Activated naive CD4-positive, alpha-beta T cell treated with anti-CD3 and anti-CD28 coated beads, Interleukin-2, amount 50 U/mL, for 72 hours (primary cell): ENCODE measurements at regions not wholly inside any gene's neighbourhood (a gene's known extent, or its start where the extent isn't known, plus 50 kb on each side); places are given as distances from the start of the nearest gene placed in this dataset.

ENCODE experiments used
- ATAC-seq, 2 donors: fragments of 150-1000 bp; cut with Tn5 transposase; 2 replicates each; pipeline ENCODE4 v1.10.0; 2021; ENCODE audit warnings: mild to moderate bottlenecking in 2 of 2, moderate library complexity in 2 of 2
- DNase-seq, 2 donors: peaks; one replicate each; pipeline ENCODE4 v3.0.0; 2021 to 2022; ENCODE audit warnings: low spot score in 2 of 2
- H3K27ac Mint-ChIP-seq, 2 donors: one replicate each; pipeline ENCODE4 v1.8.0; 2022; ENCODE audit warnings: mild to moderate bottlenecking in 2 of 2, mixed read lengths in 2 of 2
- H3K36me3 Mint-ChIP-seq, 2 donors: one replicate each; pipeline ENCODE4 v1.8.0; 2022; ENCODE audit warnings: mixed read lengths in 2 of 2
- H3K9me3 Mint-ChIP-seq, 2 donors: one replicate each; pipeline ENCODE4 v1.8.0; 2022; ENCODE audit warnings: mixed read lengths in 2 of 2

DNA sequence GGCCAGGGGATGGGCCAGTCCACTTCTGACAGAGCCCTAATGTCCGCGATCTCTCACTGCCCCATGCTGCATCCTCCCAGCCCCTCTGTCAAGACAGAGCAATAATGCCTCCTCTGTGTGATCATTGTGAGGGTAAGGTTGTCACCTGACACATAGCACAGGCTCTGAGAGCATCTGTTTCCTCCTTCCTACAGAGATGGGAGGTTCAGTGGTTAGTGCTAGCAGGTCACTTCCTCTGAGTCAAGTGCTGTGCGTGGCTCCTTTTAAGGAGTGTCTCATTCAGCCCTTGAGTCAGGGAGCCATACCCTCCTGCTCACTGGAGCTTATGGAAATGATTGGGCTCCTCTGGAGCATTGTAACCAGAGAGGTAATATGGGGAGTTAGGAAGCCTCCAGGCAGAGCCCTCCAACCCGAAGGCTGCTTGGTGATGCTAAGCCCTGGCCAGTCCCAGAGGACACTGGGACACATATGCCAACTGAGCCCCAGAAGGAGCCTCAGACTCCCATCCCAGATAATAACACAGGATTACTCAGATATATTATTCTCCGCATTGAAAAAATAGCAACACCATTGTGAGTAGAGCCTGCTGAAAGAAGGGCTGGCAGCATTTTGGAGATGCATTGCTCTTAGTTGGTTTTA is 189.0 kb downstream of the GALNT1 start:
- ATAC-seq (peak; percentile 73 to 98), DNase-seq (no peak)
- H3K36me3 Mint-ChIP-seq, result no peaks in the 10 kb centered on the region
- no peaks in the 10 kb centered on the region for H3K9me3 Mint-ChIP-seq
- H3K27ac Mint-ChIP-seq, result no peak overlapping the region

DNA sequence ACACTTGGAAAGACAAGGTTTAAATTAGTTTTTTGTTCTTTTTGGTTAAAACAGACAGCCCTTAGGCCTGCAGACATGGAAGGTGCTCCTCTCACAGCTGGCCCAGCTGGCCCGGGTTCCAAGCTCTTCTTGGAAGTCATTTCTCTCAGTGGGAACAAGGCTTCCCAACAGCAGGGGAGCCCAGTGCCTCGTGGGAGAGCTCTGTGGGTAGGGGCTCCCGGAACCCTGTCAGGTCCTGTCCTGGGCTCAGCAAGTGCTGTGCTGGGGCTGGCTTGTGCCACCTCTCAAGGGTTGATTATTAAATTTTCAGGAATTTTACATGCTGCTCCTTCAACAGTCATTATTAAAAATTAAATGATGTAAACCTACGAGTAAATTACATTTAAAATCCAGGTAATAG is 189.6 kb downstream of the GALNT1 start:
- DNase-seq (no peak), ATAC-seq (no peak)
- Mint-ChIP-seq H3K27ac (no peak overlapping the region), H3K36me3 (no peaks in the 10 kb centered on the region), H3K9me3 (no peaks in the 10 kb centered on the region)

DNA sequence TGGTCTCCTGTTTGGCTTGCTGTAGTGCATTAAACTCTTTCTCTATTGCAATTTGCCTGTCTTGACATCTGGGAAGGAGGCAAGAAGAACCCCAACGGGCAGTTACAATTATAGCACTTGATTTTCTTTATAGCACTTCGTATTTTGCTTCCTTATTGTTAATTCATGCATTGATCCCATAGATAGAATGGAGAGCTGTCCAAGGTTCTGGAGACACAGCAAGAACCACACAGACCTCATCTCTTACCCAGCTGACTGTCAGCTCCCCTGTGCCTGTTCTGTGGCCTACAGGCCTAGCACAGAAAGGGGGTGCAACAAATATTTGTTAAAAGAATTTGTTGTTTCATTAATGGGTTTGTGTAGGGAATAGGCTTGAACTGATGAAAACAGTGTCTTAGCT is 194.3 kb downstream of the GALNT1 start:
- Mint-ChIP-seq H3K9me3 (peaks cover 0 to 6% of the 10 kb centered on the region in 2 donors), H3K36me3 (no peaks in the 10 kb centered on the region), H3K27ac (no peak overlapping the region)
- ATAC-seq, result no peak
- DNase-seq, result no peak

DNA sequence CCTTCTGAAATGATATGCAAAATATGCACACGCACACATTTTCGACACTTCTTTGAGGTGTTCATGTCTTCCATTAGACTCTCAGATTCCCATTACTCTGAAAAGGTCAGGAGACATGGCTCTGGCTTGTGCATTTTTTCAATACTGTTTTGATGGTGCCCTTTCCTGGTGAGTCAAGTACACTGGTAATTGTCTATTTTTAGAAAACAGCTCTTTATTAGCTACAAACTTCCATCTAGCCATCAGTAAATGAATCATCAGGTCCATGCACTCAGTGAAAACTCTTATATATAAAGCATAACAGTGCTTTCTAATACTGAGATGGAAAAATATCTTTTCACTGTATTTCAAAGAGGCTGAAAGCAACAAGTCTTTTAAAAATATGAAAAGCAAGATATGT is 194.9 kb downstream of the GALNT1 start:
- no peak overlapping the region for H3K27ac Mint-ChIP-seq
- ATAC-seq, result no peak
- H3K9me3 Mint-ChIP-seq, result peaks cover 0 to 6% of the 10 kb centered on the region in 2 donors
- no peaks in the 10 kb centered on the region for H3K36me3 Mint-ChIP-seq
- no peak for DNase-seq

GRCh38 chr18:35777039-35777438 is 195.4 kb upstream of the RMP24 start:
- Mint-ChIP-seq H3K36me3 (no peaks in the 10 kb centered on the region), H3K9me3 (peaks cover 0 to 6% of the 10 kb centered on the region in 2 donors), H3K27ac (no peak overlapping the region)
- ATAC-seq, result no peak
- no peak for DNase-seq

- H3K27ac Mint-ChIP-seq, result no peak overlapping the region
- H3K9me3 Mint-ChIP-seq, result peaks cover 0 to 6% of the 10 kb centered on the region in 2 donors
- H3K36me3 Mint-ChIP-seq, result no peaks in the 10 kb centered on the region
- DNase-seq, result no peak
- no peak for ATAC-seq
These were observed 193.4 kb upstream of the RMP24 start for GRCh38 chr18:35778850-35779627.

GRCh38 chr18:35780937-35781336 is 191.5 kb upstream of the RMP24 start:
- Mint-ChIP-seq H3K36me3 (no peaks in the 10 kb centered on the region), H3K9me3 (peaks cover 0 to 6% of the 10 kb centered on the region in 2 donors), H3K27ac (no peak overlapping the region)
- no peak for ATAC-seq
- DNase-seq, result no peak

- no peaks in the 10 kb centered on the region for H3K9me3 Mint-ChIP-seq
- H3K36me3 Mint-ChIP-seq, result no peaks in the 10 kb centered on the region
- ATAC-seq (no peak), DNase-seq (no peak)
- no peak overlapping the region for H3K27ac Mint-ChIP-seq
These were observed 189.6 kb upstream of the RMP24 start for GRCh38 chr18:35782926-35783325.

DNA sequence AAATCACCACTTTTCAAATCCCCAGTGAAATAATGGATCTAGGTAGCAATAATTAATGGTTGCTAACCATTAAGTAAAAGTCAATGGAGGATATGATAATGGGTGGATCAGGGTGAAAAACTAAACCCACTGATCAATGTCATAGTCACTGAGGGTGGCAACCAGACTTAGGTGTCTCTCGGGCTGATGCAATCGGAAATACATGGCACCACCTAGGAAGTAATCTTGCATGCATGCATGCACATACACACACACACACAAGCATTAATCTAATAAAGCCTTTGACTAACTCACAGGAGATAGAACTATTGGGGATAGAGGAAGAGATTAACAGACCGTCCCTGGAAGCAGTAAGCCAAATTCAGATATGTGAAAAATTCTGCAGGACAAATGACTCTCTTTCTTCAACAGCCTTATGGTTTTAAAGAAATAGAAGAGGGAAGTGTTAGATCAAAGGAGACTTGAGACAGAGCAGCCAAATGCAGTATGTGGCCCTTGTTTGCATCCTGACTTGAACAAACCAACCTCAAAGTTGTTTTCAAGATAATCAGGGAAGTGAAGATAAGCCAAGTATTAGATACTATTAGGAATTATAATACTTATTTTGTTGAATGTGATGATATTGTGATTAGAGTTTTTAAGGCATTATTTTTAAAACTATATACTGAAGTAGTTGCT is 186.0 kb upstream of the RMP24 start:
- no peak for ATAC-seq
- Mint-ChIP-seq H3K27ac (no peak overlapping the region), H3K9me3 (no peaks in the 10 kb centered on the region), H3K36me3 (peaks cover 0 to under 1% of the 10 kb centered on the region in 2 donors)
- DNase-seq, result no peak

DNA sequence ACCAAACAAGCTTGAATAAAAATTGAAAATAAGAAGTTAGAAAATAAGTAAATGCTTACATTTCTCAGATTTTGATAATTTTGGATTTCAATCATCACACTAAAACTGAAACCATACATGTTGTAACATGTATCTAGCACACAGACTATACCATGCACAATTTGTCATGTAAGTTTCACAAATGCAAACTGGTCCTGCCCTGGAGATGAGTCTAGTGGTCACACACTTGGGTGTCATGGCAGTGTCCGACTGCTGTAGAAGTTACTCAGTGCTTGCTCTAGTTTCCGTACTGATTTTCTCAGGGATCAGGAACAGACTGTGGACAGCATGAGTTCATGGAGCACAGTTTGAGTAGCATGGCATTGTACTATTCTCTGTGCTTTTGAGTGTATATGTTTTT is 182.9 kb upstream of the RMP24 start:
- no peak for DNase-seq
- Mint-ChIP-seq H3K36me3 (peaks cover 0 to 7% of the 10 kb centered on the region in 2 donors), H3K9me3 (peaks cover 0 to 3% of the 10 kb centered on the region in 2 donors), H3K27ac (no peak overlapping the region)
- ATAC-seq, result no peak

- Mint-ChIP-seq H3K9me3 (no peaks in the 10 kb centered on the region), H3K27ac (no peak overlapping the region), H3K36me3 (no peaks in the 10 kb centered on the region)
- ATAC-seq (no peak), DNase-seq (no peak)
These were observed 174.5 kb upstream of the RMP24 start for GRCh38 chr18:35797948-35798347.

GRCh38 chr18:35803551-35803950 is 168.9 kb upstream of the RMP24 start:
- no peak for DNase-seq
- no peak overlapping the region for H3K27ac Mint-ChIP-seq
- ATAC-seq, result no peak

GRCh38 chr18:35804377-35804776 is 168.1 kb upstream of the RMP24 start:
- Mint-ChIP-seq H3K36me3 (no peaks in the 10 kb centered on the region), H3K9me3 (no peaks in the 10 kb centered on the region), H3K27ac (no peak overlapping the region)
- DNase-seq (no peak), ATAC-seq (no peak)

More at GRCh38 chr18:35803551-35803950, 168.9 kb upstream of the RMP24 start:
- Mint-ChIP-seq H3K36me3 (no peaks in the 10 kb centered on the region), H3K9me3 (no peaks in the 10 kb centered on the region)

GRCh38 chr18:35807811-35808335 is 164.6 kb upstream of the RMP24 start:
- Mint-ChIP-seq H3K9me3 (peaks cover 0 to 6% of the 10 kb centered on the region in 2 donors), H3K36me3 (peaks cover 0 to 5% of the 10 kb centered on the region in 2 donors), H3K27ac (no peak overlapping the region)
- DNase-seq, result no peak
- ATAC-seq, result no peak

- ATAC-seq (no peak), DNase-seq (no peak)
- no peak overlapping the region for H3K27ac Mint-ChIP-seq
- H3K36me3 Mint-ChIP-seq, result peaks cover 0 to 5% of the 10 kb centered on the region in 2 donors
- H3K9me3 Mint-ChIP-seq, result peaks cover 0 to 6% of the 10 kb centered on the region in 2 donors
These were observed 163.7 kb upstream of the RMP24 start for GRCh38 chr18:35808796-35809195.

DNA sequence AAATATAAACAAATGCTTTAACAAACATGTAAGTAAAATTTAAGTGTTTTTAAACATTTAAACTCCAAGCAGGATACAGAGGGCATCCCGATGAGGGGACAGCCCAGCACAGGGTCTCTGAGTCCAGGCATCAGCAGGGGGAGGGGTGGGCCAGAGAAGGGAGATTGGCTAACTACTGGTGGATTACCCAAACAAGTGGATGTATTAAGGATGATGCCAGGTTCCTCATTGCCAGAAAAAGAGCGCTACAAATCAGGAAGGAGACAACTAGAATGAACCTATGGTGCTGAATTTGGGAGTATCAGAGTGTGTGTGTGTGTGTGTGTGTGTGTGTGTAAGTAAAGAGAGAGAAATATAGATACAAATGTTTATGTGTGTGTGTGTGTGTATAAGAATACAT is 162.0 kb upstream of the RMP24 start:
- H3K36me3 Mint-ChIP-seq, result peaks cover 0 to 5% of the 10 kb centered on the region in 2 donors
- DNase-seq (no peak), ATAC-seq (no peak)
- H3K9me3 Mint-ChIP-seq, result peaks cover 0 to 6% of the 10 kb centered on the region in 2 donors
- no peak overlapping the region for H3K27ac Mint-ChIP-seq

DNA sequence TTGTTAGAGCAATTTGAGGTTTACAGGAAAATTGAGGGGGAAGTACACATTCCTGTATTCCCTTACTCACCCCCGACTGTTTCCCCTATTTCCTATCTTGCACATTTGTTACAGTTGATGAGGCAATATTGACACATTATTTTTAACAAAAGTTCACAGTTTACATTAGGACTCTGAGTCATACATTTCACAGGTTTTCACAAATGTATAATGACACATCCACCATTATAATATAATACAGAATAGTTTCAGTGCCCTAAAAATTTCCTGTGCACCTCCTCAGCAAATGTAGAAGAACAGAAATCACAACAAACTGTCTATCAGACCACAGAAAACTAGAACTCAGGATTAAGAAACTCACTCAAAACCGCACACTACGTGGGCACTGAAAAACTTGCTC is 160.6 kb upstream of the RMP24 start:
- Mint-ChIP-seq H3K9me3 (peaks cover 0 to 6% of the 10 kb centered on the region in 2 donors), H3K36me3 (peaks cover 0 to 5% of the 10 kb centered on the region in 2 donors), H3K27ac (no peak overlapping the region)
- DNase-seq (no peak), ATAC-seq (peak in 1 of 2 donors; percentile 27)
